GM19468 (cell line): ENCODE measurements at regions not wholly inside any gene's neighbourhood (a gene's known extent, or its start where the extent isn't known, plus 50 kb on each side); places are given as distances from the start of the nearest gene placed in this dataset.

Experiments used
- ATAC-seq: cut with Tn5 transposase; IDR thresholded peaks from one replicate; pipeline ENCODE4 v1.9.1; 2021; ENCODE audit warnings: mild to moderate bottlenecking, moderate library complexity, moderate number of reproducible peaks; ENCODE audit not compliant: unreplicated experiment; ENCODE audit errors: extremely low read depth

DNA sequence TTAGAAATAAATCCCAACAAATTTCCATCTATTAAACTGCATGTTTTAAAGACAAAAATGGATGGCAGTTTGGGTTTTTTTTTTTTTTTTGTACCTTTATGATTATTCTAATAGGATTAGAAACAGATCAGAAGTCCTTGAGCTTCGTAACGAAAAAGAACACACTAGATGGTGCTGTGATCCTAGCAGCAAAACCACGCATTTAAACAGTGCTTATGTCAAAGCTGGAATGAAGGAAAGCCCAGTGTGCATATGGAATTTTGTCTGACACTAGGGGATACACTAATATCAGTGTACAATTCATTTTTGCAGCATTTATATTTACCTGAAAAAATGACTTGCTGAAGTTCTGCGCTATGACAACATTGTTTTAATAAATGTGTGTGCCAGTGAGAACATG is 229.1 kb downstream of the VEGFC start:
- ATAC-seq = no peak

DNA sequence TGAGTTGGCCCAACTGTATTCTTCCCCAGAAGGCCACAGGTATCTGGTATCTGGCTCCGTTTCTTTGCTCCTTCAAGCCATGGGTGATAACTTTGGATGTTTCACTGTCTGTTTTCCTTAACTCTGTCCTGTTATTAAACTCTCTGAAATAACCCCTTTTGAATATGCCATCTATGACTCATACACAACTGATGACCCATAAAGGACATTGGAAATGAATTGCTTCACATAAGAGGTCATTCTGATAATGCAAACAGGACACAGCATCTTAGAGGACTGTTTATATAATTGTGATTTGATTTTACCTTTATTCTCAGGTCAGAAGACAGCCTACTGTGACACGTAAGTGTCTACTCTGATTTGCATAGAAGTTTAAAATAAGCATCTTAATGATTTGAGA is 227.7 kb downstream of the VEGFC start:
- no peak for ATAC-seq

DNA sequence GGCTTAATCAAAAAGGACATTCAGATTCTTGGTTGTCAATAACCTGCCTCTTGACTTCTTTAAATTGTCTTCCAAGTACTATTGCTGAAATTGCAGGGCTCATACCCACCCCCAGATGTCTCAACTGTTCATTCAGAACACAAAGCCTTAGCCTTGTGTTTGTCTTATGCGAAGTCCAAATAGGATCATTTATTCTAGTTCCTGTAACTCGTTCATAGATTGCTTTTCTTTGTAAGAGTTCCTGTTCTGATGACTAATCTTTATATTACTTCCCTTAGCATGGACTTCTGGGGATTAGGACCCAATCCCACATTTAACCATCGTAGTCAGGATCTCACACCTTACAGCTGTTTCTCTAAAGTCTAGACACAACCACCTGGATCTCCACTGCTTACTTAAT is 226.0 kb downstream of the VEGFC start:
- ATAC-seq = no peak

DNA sequence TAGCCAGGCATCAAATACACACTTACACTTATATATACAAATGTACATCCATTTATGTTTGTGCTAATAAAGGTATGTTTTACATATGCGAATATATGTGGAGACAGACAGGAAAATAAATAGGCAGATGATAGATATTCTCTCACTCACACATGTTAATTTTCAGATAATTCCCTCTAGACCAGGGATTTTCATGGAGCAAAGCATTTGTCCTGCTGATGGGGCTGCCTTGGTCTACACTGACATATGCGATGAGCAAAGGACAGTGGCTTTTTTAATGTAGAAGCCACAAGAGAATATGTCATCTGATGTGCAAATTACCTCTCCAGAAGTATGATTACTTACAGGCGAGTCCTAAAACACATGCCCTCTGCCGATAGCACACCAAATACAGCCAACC is 224.5 kb downstream of the VEGFC start:
- ATAC-seq = no peak

DNA sequence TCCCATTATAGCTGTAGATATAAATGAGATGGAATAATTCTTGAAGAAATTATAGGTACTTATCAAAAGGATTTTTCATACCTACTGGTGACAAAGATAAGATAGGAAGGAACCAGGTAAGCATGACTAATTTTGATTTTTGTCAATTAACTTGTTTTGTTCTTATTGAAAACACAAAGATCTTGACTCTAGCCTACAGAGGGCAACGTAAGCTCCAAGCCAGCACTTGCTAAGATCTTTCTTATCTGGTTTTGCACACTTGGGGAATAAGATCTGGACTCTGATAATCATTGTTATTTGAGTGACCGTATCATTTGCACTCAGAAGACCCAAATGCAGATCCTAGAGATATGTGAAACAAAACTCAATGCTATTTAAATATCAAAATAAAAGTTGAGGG is 223.4 kb downstream of the VEGFC start:
- ATAC-seq = no peak

DNA sequence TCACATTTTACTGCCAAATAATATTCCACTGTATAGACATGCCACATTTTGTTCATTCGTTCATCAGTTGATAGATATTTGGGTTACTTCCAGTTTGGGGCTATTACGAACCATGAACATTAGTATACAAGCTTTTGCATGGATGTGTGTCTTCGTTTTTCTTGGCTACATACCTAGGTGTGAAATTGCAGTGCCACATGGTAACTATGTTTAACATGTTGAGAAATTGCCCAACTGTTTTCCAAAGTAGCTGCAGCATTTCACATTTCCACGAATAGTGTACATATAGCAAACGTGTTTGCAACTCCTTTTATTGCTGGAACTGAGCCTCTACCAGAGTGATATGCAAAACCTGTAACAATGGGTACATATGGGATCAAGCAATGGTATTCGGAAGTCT is 221.5 kb downstream of the VEGFC start:
- ATAC-seq = no peak

DNA sequence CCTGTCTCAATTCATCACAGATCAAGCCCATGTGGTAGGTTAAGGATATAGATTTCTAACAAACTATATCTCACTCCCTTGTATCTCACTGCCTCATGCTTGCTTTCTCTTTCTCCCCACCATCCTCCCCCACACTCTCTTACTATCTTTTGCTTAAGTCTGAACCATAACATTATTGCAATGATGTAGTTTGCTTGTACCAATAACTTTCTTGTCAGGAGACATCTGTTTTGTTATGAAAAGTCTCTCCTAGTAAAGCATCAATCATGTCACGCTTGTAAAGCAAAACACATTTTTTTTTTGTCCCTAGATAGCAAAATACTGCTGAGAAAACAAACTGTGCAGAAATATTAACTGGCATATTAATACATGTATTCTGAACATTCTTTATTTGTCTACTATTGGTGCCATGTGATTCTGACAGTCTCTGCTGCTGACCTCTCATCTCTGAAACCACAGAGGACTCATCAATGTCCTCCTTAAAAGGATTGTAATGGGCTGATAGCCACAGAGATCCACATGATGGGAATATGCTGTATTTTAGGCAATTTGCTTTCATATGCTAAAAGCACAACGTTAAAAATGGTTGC is 217.5 kb downstream of the VEGFC start:
- ATAC-seq = no peak

DNA sequence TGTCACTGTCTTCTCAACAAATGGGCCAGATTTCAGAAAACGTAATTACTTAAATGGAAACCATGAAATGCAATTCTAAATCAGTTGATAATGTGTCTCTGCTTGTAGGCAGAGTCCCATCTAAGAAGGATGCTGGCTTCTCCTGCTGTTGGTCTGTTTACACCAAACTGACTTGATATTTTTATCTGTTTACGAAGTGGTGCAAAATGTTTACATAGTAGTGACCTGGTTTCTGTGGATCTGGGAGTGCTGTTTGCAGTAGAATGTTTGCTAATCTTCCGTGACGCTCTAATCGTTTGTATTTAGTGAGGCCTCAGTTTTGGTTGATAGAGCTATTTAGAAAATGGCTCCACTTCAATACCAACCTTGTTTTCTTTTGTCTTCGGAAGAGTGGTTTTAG is 213.5 kb downstream of the VEGFC start:
- no peak for ATAC-seq

DNA sequence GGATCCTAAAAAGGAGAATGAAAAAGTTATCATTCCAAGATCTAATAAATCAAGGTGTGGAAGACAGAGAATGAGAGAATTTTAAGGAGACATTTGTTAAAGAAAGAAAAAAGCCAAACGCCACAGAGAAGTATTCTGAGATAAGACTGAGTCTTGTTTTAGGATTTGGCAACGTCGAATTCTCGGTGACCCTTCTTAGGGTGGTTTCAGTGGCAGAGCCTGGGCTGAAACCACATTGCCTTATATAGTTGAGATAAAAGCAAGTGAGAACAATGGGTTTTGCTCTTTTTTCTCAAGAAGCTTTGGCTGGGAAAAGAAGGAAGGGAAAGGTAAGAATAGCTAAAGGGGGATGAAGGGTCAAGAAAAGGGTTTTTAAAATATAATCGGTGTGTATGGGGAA is 209.4 kb downstream of the VEGFC start:
- ATAC-seq = no peak

DNA sequence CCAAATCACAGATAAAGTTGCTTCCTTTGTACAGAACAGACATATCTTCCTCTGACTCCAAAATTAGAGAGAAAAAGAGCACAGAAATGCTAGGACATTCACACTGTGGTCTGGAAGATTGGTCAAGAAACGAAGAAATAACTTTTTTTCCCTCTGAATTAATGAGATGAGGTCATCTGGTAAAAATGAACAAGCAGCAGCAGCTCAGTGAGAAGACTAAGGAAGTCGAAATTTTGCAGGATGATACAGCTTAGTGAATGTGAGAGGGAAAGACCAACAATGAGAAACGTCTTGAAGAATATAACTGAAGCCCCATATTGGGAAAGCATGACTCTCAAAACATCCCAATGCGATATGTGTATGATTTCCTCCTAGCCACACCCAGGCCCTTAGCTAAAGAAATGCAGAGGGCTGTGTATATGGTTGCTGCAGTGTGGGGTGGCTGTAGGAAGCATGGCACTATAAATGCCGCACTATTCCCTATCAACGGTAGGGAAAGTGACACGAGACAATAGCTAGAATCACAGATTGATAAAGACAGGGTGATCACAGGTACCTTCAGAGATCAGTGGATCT is 208.6 kb downstream of the VEGFC start:
- no peak for ATAC-seq

DNA sequence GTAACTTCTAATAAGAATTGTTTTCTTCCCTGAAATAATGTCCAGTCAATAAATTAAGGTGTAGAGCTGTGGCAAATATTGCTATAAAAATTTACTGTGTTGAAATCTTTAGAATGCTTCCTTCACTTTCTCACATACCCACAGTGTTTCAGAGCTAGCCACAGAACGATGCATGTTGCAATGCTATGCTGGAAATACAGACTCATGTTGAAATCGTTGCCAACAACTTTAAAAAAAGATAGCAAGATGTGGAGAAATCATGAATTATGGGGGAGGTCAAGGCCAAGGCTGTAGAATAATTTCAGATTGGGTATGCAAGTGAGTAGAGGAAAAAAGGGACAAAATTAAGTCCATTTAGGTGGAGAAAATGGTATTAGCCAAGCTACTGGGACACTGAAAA is 204.8 kb downstream of the VEGFC start:
- ATAC-seq = no peak

DNA sequence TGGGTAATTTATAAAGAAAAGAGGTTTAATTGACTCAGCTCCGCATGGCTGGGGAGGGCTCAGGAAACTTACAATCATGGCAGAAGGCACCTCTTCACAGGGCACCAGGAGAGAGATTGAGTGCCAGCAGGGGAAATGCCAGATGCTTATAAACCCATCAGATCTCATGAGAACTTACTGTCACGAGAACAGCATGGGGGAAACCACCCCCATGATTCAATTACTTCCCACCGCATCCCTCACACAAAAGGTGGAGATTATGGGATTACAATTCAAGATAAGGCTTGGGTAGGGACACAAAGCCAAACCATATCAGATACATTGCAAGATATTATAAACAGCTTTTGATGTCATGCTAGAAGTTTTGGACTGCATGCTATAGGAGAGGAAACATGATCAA is 204.3 kb downstream of the VEGFC start:
- ATAC-seq = no peak

DNA sequence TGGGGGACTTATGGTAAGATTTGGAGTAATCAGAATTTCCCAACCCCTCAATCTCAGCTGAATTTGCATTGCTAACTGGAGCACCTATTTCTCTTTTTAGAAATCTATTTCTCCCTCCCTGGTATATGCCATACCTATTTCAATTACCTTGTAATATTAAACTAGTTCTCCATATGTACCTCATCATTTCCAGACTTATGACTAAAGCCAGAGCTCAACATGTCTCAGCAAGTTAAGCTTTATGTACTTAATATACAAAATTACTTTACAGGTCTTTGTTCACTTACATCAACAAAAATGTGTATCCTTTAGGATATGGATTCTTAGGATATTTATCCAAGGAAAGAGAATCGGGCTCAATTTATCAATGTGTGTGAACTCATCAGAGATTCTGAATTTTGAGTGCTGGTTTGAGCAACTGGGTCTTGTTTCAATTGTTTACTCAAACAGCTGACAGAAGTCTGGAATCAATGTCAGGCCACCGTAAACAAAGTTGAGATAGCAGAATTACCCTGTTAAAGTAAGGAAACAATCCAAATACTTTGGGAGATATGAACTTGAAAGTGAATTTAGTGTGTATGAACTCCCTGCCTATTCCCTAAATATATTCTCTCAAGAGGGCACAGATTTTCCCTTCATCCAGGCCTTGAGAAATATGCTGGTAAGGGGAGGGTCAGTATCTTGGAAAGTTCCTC is 199.6 kb downstream of the VEGFC start:
- no peak for ATAC-seq

DNA sequence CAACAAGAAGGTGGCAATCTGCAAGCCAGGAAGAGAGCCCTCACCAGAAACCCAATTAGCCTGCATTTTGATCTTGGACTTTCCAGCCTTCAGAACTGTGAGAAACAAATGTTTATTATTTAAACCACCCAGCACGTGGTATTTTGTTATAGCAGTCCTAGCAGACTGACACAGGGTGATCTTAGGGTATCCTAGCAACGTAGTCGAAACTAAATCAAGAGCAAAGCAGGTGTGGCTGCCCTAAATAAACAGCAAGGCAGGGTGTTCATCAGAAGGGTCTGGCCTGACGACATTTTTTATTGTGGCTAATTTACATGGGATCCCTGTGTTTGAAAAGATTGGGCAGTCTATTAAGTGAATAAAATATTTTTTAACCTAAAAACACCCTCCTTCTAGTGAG is 198.8 kb downstream of the VEGFC start:
- ATAC-seq = no peak

DNA sequence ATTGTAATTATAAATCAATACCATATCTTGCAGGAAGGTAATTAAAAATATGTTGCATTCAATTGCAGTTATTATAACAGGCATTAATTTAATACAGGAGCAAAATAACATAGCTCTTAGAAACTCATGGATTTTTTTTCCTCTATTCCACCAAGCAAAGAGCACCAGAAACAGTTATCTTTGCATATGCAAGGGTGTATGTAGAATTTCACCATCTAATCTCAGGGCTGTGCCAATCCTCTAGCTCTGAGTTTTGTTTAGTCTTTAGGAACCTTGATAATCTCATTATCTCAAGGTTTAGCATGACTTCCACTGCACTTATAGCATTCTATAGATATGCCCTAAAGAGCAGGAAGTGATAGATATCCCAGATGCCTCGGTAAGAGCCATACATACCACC is 197.5 kb downstream of the VEGFC start:
- ATAC-seq = no peak

DNA sequence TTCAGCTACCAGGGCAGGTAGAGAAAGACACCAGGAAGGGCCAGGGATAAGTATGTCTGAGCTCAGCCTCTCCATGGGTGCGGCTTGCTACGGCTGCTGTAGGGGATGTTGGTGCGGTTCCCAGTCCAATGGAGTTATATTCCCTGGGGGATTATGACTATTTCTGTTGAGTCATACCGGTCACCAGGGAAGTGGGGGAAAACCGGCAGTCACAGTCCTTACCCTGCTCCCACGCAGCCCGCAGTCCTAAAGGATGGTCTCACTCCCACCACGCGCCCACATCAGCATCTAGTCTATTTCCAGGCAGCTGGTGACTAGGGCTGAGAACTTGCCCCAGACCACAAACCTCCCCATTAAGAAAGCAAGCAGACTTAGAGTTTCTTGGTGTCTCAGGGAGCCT is 191.6 kb downstream of the VEGFC start:
- no peak for ATAC-seq

DNA sequence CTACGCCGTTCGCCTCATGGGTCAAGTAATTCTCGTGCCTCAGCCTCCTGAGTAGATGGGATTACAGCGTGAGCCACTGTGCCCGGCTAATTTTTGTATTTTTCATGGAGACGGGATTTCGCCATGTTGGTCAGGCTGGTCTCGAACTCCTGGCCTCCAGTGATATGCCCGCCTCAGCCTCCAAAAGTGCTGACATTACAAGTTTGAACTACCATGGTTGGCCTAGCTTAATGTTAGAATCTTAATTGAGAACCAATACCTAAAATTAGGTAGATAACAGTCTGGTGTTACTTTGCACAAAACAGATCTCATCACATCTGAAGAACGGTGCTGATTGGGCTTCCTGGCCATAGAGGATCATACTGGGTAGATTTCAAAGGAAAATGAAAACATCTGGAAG is 184.9 kb downstream of the VEGFC start:
- no peak for ATAC-seq

DNA sequence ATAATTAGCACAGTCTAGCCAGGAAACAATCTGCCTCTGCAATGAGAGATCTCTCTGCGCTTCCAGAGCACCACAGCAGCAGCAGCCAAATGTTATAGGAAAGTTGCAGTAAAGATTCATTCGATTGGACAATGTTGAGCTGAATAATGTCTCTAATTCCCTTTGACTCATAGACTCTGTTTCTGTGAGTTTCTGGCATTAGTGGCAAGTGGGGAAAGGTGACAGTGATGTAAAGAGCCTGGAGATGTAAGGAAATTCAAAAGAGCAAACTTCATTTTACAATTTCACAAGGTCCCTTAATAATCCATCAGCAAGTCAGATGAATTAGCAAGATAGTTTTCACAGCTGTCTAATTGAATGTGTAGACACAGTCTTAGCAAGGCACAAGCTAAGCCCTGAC is 184.4 kb downstream of the VEGFC start:
- no peak for ATAC-seq

DNA sequence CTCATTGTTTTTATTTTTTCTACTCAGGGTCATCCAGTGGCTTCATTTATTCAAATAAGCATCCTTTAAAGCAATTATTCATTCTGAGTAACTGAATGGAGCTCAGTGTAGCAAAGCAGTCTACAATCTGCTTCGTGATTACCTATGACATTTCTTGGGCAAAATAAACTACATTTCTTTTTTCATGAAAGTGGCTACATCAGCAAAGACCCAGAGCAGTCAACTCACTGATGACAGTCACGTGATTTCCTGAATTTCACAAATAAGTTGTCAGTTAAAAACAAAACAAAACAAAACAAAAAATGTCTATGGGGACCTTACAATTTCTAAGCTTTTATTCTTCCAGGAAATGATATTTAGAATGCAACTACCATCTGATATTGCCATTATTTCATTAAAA is 182.1 kb downstream of the VEGFC start:
- ATAC-seq = no peak

DNA sequence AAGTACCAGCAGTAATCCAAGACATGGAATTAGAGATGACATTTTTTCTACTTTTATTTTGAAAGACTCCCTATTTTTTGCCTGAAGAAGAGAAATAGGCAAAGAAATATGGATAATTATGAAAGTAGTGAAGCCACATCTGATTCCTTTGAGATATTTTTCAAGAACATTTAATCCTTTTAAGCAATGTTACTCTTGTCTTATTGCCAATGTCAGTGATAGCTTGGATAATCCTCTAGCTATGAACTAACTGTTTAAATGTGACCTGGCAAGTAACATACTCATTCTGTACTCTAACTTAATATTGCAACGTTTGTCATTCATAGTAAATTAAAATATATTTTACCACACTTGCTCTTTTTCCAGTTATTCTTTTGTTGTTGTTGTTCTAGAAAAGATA is 181.3 kb downstream of the VEGFC start:
- ATAC-seq = no peak

DNA sequence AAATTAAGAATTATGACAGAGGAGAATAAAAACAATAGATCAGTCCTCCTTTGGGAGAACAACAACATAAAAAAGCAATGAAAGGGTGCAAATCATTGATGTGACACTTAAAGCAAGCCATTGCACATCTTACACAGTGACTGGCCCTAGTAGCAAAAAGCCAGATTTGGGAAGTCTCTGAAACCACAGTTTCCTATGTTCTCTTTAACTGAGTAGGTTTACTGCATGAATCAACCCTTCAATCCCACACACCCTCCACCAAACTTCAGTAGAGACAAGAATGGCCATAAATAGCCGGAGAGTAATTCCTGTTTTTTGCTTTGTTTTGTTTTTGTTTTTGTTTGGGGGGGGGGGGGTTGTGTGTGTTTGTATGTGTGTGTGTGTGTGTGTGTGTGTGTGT is 180.8 kb downstream of the VEGFC start:
- no peak for ATAC-seq

DNA sequence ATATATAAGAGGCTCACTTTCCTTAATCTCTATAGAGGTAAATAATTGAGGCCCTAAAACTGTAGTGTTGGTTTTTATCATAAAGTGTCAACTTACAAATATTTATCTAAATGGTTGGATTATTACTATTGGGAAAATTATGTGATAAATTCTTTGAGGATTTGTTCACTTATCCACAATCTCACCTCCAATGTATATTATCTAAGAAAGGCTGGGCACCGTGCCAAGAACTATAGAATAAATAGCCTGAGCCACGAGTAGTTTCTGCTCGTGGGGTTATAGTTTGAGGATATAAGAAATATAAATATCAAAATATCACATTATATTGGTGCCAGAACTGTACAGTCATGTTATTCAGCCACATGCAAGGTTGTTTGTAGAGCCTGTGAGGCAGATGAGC is 177.9 kb downstream of the VEGFC start:
- ATAC-seq = no peak
